H1 (cell line): ENCODE measurements at regions not wholly inside any gene's neighbourhood (a gene's known extent, or its start where the extent isn't known, plus 50 kb on each side); places are given as distances from the start of the nearest gene placed in this dataset.

ENCODE experiments used
- TF ChIP-seq, protein P1 (sequence below): fragments of 300-600 bp; sonication (generic); IDR thresholded peaks from 2 replicates; pipeline ENCODE4 v1.7.1; 2012; ENCODE audit warnings: low read length, moderate library complexity, mild to moderate bottlenecking, inconsistent platforms; ENCODE audit not compliant: insufficient replicate concordance

DNA sequence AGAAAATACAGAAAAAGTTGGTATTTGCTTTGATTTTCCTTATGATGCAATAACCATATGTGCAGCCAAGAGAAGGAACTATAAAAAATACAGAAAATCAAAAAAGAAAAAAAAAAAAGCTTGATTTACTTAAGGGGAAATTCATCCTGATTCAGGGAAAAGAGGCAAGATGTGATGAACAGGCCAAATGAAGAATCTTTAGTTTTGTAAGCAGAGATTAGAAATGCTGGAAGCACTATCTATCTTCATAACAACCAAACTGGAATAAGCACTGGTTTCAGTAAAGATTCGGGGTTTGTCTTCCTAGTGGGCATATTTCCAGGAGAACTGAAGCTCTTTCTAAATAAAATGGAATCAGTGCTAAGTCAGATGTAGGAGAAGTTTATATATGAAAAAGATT lies 82.9 kb upstream of the KCNIP4 start (continued):
- TF ChIP-seq, protein P1, sequence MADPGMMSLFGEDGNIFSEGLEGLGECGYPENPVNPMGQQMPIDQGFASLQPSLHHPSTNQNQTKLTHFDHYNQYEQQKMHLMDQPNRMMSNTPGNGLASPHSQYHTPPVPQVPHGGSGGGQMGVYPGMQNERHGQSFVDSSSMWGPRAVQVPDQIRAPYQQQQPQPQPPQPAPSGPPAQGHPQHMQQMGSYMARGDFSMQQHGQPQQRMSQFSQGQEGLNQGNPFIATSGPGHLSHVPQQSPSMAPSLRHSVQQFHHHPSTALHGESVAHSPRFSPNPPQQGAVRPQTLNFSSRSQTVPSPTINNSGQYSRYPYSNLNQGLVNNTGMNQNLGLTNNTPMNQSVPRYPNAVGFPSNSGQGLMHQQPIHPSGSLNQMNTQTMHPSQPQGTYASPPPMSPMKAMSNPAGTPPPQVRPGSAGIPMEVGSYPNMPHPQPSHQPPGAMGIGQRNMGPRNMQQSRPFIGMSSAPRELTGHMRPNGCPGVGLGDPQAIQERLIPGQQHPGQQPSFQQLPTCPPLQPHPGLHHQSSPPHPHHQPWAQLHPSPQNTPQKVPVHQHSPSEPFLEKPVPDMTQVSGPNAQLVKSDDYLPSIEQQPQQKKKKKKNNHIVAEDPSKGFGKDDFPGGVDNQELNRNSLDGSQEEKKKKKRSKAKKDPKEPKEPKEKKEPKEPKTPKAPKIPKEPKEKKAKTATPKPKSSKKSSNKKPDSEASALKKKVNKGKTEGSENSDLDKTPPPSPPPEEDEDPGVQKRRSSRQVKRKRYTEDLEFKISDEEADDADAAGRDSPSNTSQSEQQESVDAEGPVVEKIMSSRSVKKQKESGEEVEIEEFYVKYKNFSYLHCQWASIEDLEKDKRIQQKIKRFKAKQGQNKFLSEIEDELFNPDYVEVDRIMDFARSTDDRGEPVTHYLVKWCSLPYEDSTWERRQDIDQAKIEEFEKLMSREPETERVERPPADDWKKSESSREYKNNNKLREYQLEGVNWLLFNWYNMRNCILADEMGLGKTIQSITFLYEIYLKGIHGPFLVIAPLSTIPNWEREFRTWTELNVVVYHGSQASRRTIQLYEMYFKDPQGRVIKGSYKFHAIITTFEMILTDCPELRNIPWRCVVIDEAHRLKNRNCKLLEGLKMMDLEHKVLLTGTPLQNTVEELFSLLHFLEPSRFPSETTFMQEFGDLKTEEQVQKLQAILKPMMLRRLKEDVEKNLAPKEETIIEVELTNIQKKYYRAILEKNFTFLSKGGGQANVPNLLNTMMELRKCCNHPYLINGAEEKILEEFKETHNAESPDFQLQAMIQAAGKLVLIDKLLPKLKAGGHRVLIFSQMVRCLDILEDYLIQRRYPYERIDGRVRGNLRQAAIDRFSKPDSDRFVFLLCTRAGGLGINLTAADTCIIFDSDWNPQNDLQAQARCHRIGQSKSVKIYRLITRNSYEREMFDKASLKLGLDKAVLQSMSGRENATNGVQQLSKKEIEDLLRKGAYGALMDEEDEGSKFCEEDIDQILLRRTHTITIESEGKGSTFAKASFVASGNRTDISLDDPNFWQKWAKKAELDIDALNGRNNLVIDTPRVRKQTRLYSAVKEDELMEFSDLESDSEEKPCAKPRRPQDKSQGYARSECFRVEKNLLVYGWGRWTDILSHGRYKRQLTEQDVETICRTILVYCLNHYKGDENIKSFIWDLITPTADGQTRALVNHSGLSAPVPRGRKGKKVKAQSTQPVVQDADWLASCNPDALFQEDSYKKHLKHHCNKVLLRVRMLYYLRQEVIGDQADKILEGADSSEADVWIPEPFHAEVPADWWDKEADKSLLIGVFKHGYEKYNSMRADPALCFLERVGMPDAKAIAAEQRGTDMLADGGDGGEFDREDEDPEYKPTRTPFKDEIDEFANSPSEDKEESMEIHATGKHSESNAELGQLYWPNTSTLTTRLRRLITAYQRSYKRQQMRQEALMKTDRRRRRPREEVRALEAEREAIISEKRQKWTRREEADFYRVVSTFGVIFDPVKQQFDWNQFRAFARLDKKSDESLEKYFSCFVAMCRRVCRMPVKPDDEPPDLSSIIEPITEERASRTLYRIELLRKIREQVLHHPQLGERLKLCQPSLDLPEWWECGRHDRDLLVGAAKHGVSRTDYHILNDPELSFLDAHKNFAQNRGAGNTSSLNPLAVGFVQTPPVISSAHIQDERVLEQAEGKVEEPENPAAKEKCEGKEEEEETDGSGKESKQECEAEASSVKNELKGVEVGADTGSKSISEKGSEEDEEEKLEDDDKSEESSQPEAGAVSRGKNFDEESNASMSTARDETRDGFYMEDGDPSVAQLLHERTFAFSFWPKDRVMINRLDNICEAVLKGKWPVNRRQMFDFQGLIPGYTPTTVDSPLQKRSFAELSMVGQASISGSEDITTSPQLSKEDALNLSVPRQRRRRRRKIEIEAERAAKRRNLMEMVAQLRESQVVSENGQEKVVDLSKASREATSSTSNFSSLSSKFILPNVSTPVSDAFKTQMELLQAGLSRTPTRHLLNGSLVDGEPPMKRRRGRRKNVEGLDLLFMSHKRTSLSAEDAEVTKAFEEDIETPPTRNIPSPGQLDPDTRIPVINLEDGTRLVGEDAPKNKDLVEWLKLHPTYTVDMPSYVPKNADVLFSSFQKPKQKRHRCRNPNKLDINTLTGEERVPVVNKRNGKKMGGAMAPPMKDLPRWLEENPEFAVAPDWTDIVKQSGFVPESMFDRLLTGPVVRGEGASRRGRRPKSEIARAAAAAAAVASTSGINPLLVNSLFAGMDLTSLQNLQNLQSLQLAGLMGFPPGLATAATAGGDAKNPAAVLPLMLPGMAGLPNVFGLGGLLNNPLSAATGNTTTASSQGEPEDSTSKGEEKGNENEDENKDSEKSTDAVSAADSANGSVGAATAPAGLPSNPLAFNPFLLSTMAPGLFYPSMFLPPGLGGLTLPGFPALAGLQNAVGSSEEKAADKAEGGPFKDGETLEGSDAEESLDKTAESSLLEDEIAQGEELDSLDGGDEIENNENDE = no peak
